B cell (primary cell): ENCODE measurements at regions not wholly inside any gene's neighbourhood (a gene's known extent, or its start where the extent isn't known, plus 50 kb on each side); places are given as distances from the start of the nearest gene placed in this dataset.

Experiments
- ATAC-seq: fragments of 200-7000 bp; cut with Tn5 transposase; one replicate; pipeline ENCODE4 v1.10.0; 2021; ENCODE audit warnings: low read depth, mild to moderate bottlenecking, moderate number of reproducible peaks, moderate library complexity
- CTCF ChIA-PET: fragments of 350-600 bp; sonication (Branson Sonifier 250); formaldehyde crosslinking; loops from one replicate; lab custom pipeline; 2021; ENCODE audit warnings: antibody characterized with exemption, inconsistent platforms; lab: Charles Lee
- POLR2A ChIA-PET: fragments of 350-600 bp; sonication (Branson Sonifier 250); formaldehyde crosslinking; loops from one replicate; lab custom pipeline; 2021; ENCODE audit warnings: antibody characterized with exemption; lab: Charles Lee
- DNase-seq: peaks from one replicate; pipeline ENCODE4 v3.0.0; 2013
- H2AFZ ChIP-seq: 2 replicates; pipeline ENCODE4 v1.6.1; 2012; ENCODE audit warnings: mild to moderate bottlenecking, low read depth, low read length; ENCODE audit not compliant: insufficient read depth, poor library complexity, severe bottlenecking
- H3K27ac ChIP-seq, 2 donors: 1 replicate in 1 of 2; 2 replicates in 1 of 2; pipeline ENCODE4 v1.5.1; 2012 to 2013; ENCODE audit warnings: low read length in 2 of 2, mild to moderate bottlenecking in 2 of 2, moderate library complexity in 1 of 2
- H3K27me3 ChIP-seq, 4 experiments: fragments of 200-600 bp in 1 of 4; sonication (generic) in 1 of 4; replicated peaks in 1 of 4; 1 replicate in 2 of 4; 2 replicates in 2 of 4; pipeline versions ENCODE4 v1.6.1 to v1.7.0; 2013 to 2016; ENCODE audit warnings: low read length in 3 of 4, mild to moderate bottlenecking in 2 of 4, mixed read lengths in 1 of 4, moderate library complexity in 1 of 4; ENCODE audit not compliant: insufficient read depth in 4 of 4, control insufficient read depth in 3 of 4; ENCODE audit errors: control extremely low read depth in 1 of 4
- H3K36me3 ChIP-seq, 2 experiments: replicated peaks in 1 of 2; 1 replicate in 1 of 2; 2 replicates in 1 of 2; pipeline versions ENCODE4 v1.6.1 to v1.7.1; 2013; ENCODE audit warnings: low read length in 1 of 2; ENCODE audit not compliant: insufficient read depth in 2 of 2, control insufficient read depth in 1 of 2; ENCODE audit errors: control extremely low read depth in 1 of 2, extremely low read depth in 1 of 2
- H3K4me1 ChIP-seq, 2 donors: fragments of 200-600 bp in 1 of 2; sonication (generic) in 1 of 2; 1 replicate in 1 of 2; 2 replicates in 1 of 2; pipeline versions ENCODE4 v1.5.1 to v1.6.1; 2013 to 2017; ENCODE audit warnings: low read length in 2 of 2; ENCODE audit not compliant: control insufficient read depth in 2 of 2, insufficient read depth in 2 of 2
- H3K4me2 ChIP-seq: replicated peaks from 2 replicates; pipeline ENCODE3; 2012; ENCODE audit warnings: mild to moderate bottlenecking, low read depth, low read length; ENCODE audit not compliant: poor library complexity, severe bottlenecking
- H3K4me3 ChIP-seq, 5 experiments: fragments of 200-600 bp in 1 of 5; sonication (generic) in 1 of 5; 1 replicate in 3 of 5; 2 replicates in 2 of 5; pipeline versions ENCODE4 v1.5.1 to v1.7.0; 2011 to 2016; ENCODE audit warnings: low read length in 4 of 5, mild to moderate bottlenecking in 4 of 5, low read depth in 2 of 5, control low read depth in 1 of 5, moderate library complexity in 1 of 5; ENCODE audit not compliant: insufficient read depth in 1 of 5; ENCODE audit errors: control extremely low read depth in 1 of 5, extremely low read depth in 1 of 5
- H3K79me2 ChIP-seq: fragments of 200-600 bp; sonication (generic); one replicate; pipeline ENCODE4 v1.6.0; 2016; ENCODE audit warnings: low read length; ENCODE audit not compliant: control insufficient read depth, insufficient read depth
- H3K9ac ChIP-seq: fragments of 200-600 bp; sonication (generic); 2 replicates; pipeline ENCODE4 v1.6.1; 2017; ENCODE audit warnings: mild to moderate bottlenecking, low read length, moderate library complexity
- H3K9me3 ChIP-seq, 3 donors: one replicate each; pipeline versions ENCODE4 v1.6.1 to v1.7.1; 2013; ENCODE audit warnings: low read length in 2 of 3; ENCODE audit not compliant: control insufficient read depth in 2 of 3, insufficient read depth in 1 of 3; ENCODE audit errors: control extremely low read depth in 1 of 3
- H4K20me1 ChIP-seq: 2 replicates; pipeline ENCODE4 v1.6.0; 2012; ENCODE audit warnings: mild to moderate bottlenecking, low read length; ENCODE audit not compliant: insufficient read depth, control insufficient read depth, poor library complexity, severe bottlenecking
- H3K27ac Mint-ChIP-seq: one replicate; pipeline ENCODE4 v1.8.0; 2021; ENCODE audit warnings: mixed read lengths
- H3K27me3 Mint-ChIP-seq: one replicate; pipeline ENCODE4 v1.8.0; 2021; ENCODE audit warnings: mixed read lengths
- H3K4me1 Mint-ChIP-seq: one replicate; pipeline ENCODE4 v1.8.0; 2021; ENCODE audit warnings: mixed read lengths
- H3K4me3 Mint-ChIP-seq: one replicate; pipeline ENCODE4 v1.8.0; 2021; ENCODE audit warnings: mixed read lengths
- H3K9me3 Mint-ChIP-seq: one replicate; pipeline ENCODE4 v1.8.0; 2022; ENCODE audit warnings: mixed read lengths; ENCODE audit not compliant: insufficient read depth
- EZH2 ChIP-seq: IDR thresholded peaks from 2 replicates; pipeline ENCODE4 v1.6.1; 2012; ENCODE audit warnings: borderline replicate concordance, low read depth, mild to moderate bottlenecking, moderate library complexity, low read length; ENCODE audit not compliant: insufficient read depth, poor library complexity, severe bottlenecking
- WGBS: methylation state at CpG from one replicate; pipeline ENCODE4 v1.1.5; 2013; ENCODE audit warnings: missing lambda C conversion rate; ENCODE audit not compliant: insufficient coverage; 5-methylcytosine and 5-hydroxymethylcytosine counted together
- intact Hi-C: fragments of 100-400 bp; cut with micrococcal nuclease; formaldehyde crosslinking; loops from one replicate; pipeline ENCODE4 v1.10.0; 2022
- TF ChIP-seq, protein P1 (sequence below): fragments of 200-600 bp; IDR thresholded peaks from one replicate; pipeline ENCODE4 v1.8.0; 2022; ENCODE audit warnings: antibody characterized with exemption, mild to moderate bottlenecking

DNA sequence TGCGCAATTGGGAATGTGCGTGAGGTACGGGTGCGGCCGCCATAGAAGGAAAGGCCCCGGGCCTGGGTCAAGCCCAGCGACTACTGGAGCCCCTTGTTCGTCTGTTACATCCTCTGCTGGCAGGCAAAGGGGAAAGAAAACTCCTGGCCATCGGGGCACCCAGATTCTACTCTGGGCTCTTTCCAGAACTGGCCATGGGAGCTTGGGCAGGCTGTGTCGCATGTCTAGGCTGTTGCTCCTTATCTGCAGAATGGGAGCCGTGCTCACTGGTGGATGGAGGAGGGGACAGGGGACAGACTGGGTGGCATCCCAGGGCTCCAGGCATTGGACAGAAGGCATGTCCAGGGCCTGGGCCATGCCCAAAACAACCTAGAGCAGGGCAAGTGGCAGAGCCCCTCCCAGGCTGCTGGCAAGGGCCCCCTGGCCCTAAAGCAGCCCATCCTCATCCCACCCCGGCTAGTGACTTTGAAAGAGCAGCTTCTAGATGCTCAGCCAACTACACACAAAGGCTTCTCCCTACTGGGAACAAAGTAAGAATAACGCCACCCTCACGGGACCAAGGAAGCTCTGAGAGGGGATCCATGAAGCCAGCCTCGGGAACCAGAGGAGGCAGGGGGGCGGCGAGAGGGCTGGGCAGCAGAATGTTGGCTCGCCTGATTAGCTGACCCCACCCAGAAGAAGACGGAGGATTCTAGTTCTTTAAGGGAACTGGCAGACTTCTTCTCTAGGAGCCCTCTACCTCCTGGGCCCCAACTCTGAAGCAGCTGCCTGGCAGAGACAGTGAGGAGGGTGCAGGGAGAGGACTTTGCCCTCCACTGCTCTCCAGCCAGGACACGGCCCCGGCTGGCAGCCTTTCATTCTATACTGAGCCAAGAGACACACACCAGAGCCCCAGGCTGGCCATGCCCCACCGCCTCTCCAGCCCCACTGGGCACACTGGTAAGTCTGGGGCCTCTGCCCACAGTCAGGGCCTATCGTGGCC lies 96.8 kb downstream of the SINHCAF start:
- no peak overlapping the region for H3K4me3 ChIP-seq
- 89% methylated on average over 23 of the region's 23 CpGs for WGBS

DNA sequence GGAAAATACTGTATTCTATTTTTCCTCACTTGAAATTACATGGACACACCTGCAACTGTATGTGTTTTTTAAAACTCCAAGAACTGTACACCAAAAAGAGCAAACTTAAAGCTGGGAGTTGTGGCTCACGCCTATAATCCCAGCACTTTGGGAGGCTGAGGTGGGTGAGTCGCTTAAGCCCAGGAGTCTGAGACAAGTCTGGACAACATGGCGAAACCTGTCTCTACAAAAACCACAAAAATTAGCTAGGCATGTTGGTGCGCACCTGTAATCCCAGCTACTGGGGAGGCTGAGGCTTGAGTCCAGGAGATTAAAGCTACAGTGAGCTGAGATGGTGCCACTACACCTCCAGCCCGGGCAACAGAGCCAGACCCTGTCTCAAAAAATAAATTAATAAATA lies 95.9 kb downstream of the SINHCAF start:
- H3K9ac ChIP-seq = no peak overlapping the region
- Mint-ChIP-seq H3K27ac (no peak overlapping the region), H3K4me3 (no peak overlapping the region), H3K4me1 (no peaks in the 10 kb centered on the region), H3K27me3 (peaks cover 13% of the 10 kb centered on the region), H3K9me3 (peaks cover 2% of the 10 kb centered on the region)
- peaks cover 0 to 14% (median 3%) of the 10 kb centered on the region in 3 donors for H3K9me3 ChIP-seq
- no peak overlapping the region for H2AFZ ChIP-seq
- TF ChIP-seq, protein P1, sequence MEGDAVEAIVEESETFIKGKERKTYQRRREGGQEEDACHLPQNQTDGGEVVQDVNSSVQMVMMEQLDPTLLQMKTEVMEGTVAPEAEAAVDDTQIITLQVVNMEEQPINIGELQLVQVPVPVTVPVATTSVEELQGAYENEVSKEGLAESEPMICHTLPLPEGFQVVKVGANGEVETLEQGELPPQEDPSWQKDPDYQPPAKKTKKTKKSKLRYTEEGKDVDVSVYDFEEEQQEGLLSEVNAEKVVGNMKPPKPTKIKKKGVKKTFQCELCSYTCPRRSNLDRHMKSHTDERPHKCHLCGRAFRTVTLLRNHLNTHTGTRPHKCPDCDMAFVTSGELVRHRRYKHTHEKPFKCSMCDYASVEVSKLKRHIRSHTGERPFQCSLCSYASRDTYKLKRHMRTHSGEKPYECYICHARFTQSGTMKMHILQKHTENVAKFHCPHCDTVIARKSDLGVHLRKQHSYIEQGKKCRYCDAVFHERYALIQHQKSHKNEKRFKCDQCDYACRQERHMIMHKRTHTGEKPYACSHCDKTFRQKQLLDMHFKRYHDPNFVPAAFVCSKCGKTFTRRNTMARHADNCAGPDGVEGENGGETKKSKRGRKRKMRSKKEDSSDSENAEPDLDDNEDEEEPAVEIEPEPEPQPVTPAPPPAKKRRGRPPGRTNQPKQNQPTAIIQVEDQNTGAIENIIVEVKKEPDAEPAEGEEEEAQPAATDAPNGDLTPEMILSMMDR = no peak
- no peak for TF ChIP-seq EZH2
- no peak overlapping the region for H3K4me3 ChIP-seq
- no peak for DNase-seq
- H4K20me1 ChIP-seq = no peaks in the 10 kb centered on the region
- WGBS = 100% methylated on average over 2 of the region's 5 CpGs
- peaks cover 0 to 3% (median 1%) of the 10 kb centered on the region in 4 experiments for H3K27me3 ChIP-seq
- ChIA-PET POLR2A (no interaction called here), CTCF (interaction anchor here (0.9 kb wide), 1 partner anchor 12 kb away, joined by 3 read pairs; no protein-coding TSS in a partner anchor)
- H3K4me1 ChIP-seq = no peaks in the 10 kb centered on the region
- no peaks in the 10 kb centered on the region for H3K79me2 ChIP-seq
- no peaks in the 10 kb centered on the region for H3K36me3 ChIP-seq
- no peak overlapping the region for H3K27ac ChIP-seq
- intact Hi-C loops = no loop called here
- ATAC-seq = no peak
- no peak overlapping the region for H3K4me2 ChIP-seq

More for the DNA sequence above, 96.8 kb downstream of the SINHCAF start:
- no peak for ATAC-seq
- DNase-seq = no peak
- ChIA-PET POLR2A (no interaction called here), CTCF (no interaction called here)
- H3K27ac Mint-ChIP-seq = no peak overlapping the region
- intact Hi-C loops = no loop called here
- no peaks in the 10 kb centered on the region for H3K4me1 Mint-ChIP-seq
- H3K9ac ChIP-seq = no peak overlapping the region
- no peak overlapping the region for H3K4me2 ChIP-seq
- H3K36me3 ChIP-seq = no peaks in the 10 kb centered on the region
- no peaks in the 10 kb centered on the region for H4K20me1 ChIP-seq
- H3K4me1 ChIP-seq = no peaks in the 10 kb centered on the region
- TF ChIP-seq, protein P1 = no peak
- no peak for TF ChIP-seq EZH2
- peaks cover 0 to 14% (median 3%) of the 10 kb centered on the region in 3 donors for H3K9me3 ChIP-seq
- H3K27ac ChIP-seq = no peak overlapping the region
- no peak overlapping the region for H3K4me3 Mint-ChIP-seq
- H3K27me3 Mint-ChIP-seq = peaks cover 13% of the 10 kb centered on the region
- no peak overlapping the region for H2AFZ ChIP-seq
- H3K9me3 Mint-ChIP-seq = peaks cover 2% of the 10 kb centered on the region
- no peaks in the 10 kb centered on the region for H3K79me2 ChIP-seq
- H3K27me3 ChIP-seq = peaks cover 0 to 3% (median 1%) of the 10 kb centered on the region in 4 experiments
